ENCODE measurements at regions not wholly inside any gene's neighbourhood (a gene's known extent, or its start where the extent isn't known, plus 50 kb on each side); places are given as distances from the start of the nearest gene placed in this dataset.
"Not testable (repeated sequence)": the region's sequence is repeated elsewhere in the genome, so short reads cannot be mapped to it uniquely, and the experiment has no call there.

GRCh38 chr2:89830341-89831218 is 1139.1 kb downstream of the RPIA start:
- TF ChIP-seq POLR2A, CTCF (IDR thresholded peaks at IDR 0.05): not testable (repeated sequence)

Data from tibial nerve (tissue), 3 donors.